ENCODE measurements at regions not wholly inside any gene's neighbourhood (a gene's known extent, or its start where the extent isn't known, plus 50 kb on each side); places are given as distances from the start of the nearest gene placed in this dataset.

DNA sequence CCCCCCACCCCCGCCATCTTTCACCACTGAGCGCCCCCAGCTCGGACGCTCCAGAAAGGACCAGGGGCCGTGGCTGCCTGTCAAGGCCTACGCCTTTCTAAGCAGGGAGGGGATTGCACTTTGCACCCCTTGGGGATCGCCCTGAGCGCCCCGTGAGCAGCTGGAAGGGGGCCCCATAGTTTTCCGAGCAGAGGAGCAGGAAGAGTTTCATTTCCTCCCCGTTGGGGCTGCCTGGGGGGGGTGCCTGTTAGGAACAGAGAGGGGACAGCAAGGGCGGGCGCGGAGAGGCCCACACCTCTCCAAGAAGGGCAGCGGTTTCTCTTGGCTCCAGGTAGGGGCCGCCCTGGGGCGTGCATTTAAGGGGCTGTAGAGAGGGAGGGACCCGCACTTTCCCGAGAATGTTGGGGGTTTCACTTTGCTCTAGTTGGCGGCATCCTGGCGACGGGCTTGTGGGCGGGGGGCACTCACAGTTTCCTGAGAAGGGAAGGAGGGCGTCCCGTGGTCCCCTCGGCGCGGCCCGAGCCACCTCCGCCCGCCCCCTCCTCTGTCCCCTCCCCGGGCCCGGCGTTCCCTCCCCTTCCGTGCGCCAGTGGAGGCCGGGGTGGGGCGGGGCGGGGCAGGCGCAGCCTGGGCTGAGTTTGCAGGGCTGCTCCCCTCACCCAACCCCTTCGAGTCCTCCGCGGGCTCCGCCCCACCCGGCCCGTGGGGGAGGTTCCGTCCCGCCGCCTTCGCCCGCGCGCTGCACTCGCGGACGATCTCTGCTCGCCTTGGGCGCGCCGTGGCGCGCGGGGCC is 82.3 kb upstream of the CD99 start:
- DNase-seq (ENCODE audit: low read depth in 4 of 4, low spot score in 3 of 4), result peak; percentile 66 to 76 (median 68)

- no peak for DNase-seq (ENCODE audit: low read depth in 4 of 4, low spot score in 3 of 4)
Observed at GRCh38 chrX:2607113-2607512, 84.0 kb upstream of the CD99 start.

DNA sequence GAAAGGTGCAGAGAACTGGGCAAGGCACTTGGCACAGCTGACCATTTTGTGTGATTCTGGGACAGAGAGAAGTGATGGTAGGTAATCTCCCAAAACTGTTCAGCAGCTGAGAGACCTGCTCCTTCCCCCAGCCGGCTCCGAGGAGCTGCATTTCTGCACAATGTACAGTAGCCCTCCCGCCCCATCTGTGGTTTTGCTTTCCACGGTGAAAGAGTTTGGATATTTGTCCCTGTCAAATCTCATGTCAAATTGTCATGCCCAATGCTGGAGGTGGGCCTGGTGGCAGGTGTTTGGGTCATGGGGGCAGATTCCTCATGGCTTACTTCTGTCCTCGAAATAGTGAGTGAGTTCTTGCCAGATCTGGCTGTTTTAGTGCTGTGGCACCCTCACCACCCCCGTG is 90.5 kb upstream of the CD99 start:
- no peak for DNase-seq (ENCODE audit: low read depth in 4 of 4, low spot score in 3 of 4)

DNA sequence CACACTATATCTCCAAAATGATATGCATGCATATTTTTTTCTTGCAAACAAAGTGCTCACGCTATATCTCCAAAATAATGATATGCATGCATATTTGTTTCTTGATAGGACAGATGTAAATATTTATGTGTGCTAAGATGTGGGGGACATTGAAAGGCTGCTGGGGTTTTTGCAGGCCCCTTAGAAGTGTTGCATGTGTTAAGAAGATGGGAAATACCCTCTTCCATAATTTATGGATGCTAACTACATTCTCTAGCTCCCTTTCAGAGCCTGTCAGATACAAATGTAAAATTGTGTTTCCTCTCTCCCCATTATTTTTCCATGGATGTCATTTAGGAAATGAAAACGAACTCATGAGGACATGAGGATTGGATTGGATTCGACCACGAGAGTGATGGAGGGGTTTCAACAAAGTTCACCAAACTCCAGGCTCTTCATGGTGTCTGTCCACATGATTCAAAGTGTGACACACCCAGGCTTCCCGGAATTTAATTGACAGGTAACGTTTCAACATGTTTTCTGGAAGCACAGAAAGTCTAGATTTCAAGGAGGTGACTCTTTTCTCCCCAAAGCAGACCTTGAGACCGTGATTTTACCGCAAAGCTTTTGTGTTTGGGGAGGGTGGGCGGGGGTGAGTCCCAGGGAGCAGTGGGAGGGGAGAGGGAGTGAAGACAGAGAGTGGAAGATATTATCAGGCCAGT is 94.4 kb upstream of the CD99 start:
- no peak for DNase-seq (ENCODE audit: low read depth in 4 of 4, low spot score in 3 of 4)

GRCh38 chrX:2596045-2596444 is 95.0 kb upstream of the CD99 start:
- DNase-seq (ENCODE audit: low read depth in 4 of 4, low spot score in 3 of 4), result no peak

DNA sequence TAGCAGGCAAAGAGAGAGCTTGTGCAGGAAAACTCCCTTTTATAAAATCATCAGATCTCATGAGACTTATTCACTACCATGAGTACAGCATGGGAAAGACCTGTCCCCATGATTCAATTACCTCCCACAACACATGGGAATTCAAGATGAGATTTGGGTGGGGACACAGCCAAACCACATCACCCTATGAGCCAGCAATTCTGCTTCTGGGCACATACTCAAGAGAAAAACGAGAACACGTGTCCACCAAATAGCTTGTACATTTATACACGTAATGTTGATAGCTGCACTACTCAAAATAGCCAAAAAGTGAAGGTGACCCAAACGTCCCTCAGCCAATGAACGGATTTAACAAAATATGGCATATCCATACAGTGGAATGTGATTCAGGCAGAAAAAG is 94.5 kb upstream of the DHRSX start:
- DNase-seq (ENCODE audit: low read depth in 4 of 4, low spot score in 3 of 4), result no peak

- no peak for DNase-seq (ENCODE audit: low read depth in 4 of 4, low spot score in 3 of 4)
Observed at GRCh38 chrX:2594491-2594890, 93.7 kb upstream of the DHRSX start.

- DNase-seq (ENCODE audit: low read depth in 4 of 4, low spot score in 3 of 4), result no peak
Observed at GRCh38 chrX:2592279-2592678, 91.5 kb upstream of the DHRSX start.

DNA sequence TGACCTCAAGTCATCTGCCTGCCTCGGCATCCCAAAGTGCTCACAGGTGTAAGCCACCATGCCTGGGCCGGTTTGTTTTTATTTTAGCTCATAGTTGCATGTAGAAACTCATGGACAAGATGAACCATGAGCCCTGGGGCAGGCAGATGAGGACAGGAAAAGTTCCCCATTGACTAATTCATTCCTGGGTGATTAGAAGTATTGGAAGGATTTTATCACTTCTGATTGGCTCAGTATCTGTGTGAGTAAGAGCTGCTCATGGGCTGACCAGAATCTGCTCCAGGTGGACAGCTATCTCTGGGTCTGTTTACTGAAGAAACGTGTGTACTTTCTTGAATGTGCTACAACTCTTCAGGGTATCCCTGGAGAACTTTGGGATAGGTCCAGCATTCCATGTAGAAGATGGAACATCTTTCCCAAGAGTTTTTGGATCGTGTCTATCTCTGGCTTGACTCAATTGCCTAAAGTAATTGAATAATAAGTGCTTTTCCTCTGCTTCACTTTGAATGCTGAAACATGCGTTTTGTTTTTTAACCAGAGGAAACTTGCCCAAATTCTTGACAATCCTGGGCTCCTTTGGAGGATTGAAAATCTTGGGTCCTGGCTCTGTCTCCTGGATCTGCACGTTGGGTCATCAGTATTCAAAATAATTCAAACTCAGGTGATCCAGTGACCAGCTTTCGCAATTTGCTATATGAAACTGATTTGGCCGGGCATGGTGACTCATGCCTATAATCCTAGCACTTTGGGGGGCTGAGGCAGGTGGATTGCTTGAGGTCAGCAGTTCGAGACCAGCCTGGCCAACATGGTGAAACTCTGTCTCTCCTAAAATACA is 88.6 kb upstream of the DHRSX start:
- no peak for DNase-seq (ENCODE audit: low read depth in 4 of 4, low spot score in 3 of 4)

- no peak for DNase-seq (ENCODE audit: low read depth in 4 of 4, low spot score in 3 of 4)
Observed at GRCh38 chrX:2588049-2588448, 87.3 kb upstream of the DHRSX start.

- DNase-seq (ENCODE audit: low read depth in 4 of 4, low spot score in 3 of 4), result no peak
Observed at GRCh38 chrX:2587146-2587545, 86.4 kb upstream of the DHRSX start.

- no peak for DNase-seq (ENCODE audit: low read depth in 4 of 4, low spot score in 3 of 4)
Observed at GRCh38 chrX:2585158-2585470, 84.3 kb upstream of the DHRSX start.

- DNase-seq (ENCODE audit: low read depth in 4 of 4, low spot score in 3 of 4), result no peak
Observed at GRCh38 chrX:2584251-2585157, 83.7 kb upstream of the DHRSX start.

DNA sequence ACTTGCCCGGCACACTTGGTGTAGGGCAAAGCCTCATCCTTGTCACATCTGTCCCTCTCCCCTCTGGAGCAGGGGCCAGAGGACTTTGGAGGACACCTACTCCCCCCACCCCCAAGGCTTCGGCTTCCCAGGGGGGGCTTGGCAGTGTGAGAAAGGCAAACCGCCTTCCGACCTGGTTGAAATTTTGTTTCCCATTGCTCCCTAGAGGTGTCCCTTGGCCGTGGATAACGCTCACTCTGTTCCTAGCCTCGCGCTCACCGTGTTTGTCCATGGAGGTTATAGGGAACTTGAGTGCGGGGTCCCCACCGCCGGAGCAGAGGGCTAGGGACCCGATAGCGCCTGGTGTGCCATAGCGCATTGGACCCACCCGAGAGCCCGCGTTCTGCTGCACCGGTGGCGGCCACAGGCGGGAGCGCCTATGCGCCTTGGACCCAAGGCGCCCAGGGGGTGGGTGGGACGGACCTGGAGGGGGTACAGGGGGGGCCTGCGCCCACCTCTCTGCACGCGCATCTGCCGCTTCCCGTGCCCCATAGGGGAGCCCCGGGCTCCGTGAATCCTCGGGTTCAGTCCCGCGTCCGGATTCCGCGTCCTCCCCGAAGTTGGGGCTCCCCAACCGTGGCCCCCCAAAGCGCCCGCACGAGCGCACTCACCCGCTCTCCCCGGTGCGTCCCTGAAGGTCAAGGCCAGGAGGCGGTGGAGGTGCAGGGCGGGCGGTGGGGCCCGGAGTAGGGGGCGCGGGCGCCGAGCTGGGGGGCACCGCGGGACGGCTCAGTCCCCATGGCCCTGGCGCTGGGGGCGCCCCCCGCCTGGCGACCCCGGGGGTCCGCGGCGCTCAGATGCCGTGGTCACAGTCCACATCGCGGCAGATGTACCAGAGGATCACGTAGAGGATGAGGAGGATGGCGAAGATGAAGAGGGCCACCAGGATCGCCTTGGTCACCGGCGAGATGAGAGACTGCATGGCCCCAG is 82.7 kb upstream of the DHRSX start:
- no peak for DNase-seq (ENCODE audit: low read depth in 4 of 4, low spot score in 3 of 4)

DNA sequence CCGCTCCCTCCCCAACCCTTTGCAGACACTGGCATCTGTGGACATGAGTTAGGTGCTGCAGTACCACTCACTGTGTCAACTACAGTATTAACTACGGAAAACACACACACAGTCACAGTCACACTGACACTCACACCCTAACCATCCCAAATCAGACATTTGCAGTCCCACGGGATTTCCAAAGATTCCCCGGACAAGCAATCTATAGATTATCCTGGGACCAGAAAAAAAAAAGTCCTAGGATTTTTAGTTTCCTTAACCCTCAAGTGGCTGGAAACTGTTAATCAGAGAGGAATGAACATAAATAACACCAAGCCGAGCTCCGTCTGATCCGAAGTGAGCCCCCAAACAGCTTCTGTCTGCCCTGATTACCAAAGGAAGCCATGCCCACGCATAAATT is 81.9 kb upstream of the DHRSX start:
- DNase-seq (ENCODE audit: low read depth in 4 of 4, low spot score in 3 of 4), result no peak

DNA sequence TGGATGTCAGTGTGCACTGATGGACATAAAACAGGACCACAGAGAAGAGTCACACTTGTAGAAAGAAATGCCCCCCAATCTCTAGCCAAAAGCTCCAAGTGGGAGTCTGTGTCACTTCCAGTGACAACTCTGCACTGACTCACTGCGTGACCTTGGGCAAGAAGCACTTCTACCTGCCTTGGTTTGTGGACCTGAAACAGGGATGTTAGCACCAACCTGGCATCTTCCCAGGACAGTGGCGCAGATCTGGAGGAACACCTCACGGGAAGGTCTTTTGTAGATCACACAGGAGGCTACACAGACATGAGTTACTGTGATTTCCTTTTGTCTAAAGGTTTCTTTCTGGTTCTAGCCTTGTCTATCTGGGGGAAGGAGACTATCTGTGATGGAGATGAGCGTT is 80.5 kb upstream of the DHRSX start:
- DNase-seq (ENCODE audit: low read depth in 4 of 4, low spot score in 3 of 4), result no peak

DNA sequence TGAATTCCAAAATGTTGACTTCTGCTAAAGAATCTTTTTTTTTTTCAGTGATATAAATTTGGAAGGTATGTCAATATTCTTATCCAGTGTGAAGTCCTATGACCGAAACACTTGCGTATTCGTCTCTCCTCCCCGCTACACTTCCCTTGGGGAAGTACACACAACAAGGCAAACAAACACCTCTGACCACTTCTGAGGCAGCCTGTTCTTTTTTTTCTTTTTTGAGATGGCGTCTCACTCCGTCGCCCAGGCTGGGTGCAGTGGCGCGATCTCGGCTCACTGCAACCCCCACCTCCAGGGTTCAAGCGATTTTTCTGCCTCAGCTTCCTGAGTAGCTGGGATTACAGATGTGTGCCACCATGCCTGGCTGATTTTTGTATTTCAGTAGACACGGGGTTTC is 78.1 kb upstream of the DHRSX start:
- DNase-seq (ENCODE audit: low read depth in 4 of 4, low spot score in 3 of 4), result no peak

DNA sequence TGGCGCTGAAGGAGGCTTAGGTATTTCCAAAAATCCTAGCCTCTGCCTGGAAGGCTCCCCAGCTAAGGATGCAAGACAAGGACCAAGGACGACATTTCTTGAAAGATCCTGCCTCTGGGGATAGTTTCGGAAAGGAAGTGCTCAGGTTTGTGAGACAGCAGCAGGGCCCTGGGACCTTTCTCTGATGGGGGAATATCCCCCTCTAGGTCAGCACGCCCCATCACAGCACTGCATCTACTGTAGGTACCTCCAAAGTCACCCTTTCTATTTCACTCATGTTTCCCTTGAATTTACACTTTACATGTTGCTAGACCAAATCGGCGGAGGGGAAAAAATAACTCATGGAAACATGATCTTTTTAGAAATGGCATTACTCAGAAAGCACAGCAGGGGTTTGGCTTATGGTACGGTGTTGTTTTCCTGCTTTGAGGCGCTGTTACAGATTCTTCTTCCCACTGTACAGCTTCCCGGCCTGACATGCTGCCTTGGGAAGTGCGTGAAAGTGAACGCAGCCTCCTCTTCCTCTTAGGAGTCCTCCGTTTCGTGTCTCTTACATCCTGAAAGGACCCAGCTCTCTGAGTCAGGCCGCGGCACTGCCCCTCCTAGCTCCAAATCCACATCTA is 77.2 kb upstream of the DHRSX start:
- DNase-seq (ENCODE audit: low read depth in 4 of 4, low spot score in 3 of 4), result no peak

DNA sequence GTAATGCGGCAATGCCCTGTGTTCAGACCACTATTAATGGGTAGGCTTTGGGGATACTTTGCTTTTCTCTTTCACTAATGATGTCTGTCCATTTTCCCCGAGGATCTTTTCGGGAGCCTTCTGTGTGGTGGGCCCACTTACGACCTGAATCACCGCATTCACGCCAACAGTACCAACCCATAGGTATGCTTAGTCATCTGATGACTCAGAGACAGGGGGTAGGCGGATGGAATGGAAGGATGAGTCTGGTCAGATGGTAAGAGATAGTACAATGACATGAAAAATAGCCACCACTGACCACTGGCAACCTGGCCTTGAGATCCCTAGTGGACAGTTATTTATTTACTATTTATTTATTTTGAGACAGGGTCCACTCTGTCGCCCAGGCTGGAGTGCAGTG is 76.0 kb upstream of the DHRSX start:
- DNase-seq (ENCODE audit: low read depth in 4 of 4, low spot score in 3 of 4), result no peak
